H1 (cell line): ENCODE measurements at regions not wholly inside any gene's neighbourhood (a gene's known extent, or its start where the extent isn't known, plus 50 kb on each side); places are given as distances from the start of the nearest gene placed in this dataset.

Experiments
- ATF3 ChIP-seq: IDR thresholded peaks from 2 replicates; pipeline ENCODE4 v1.6.1; 2011; ENCODE audit warnings: low read depth, mild to moderate bottlenecking, low read length; ENCODE audit not compliant: insufficient read depth
- BACH1 ChIP-seq: IDR thresholded peaks from 2 replicates; pipeline ENCODE4 v1.6.1; 2012; ENCODE audit warnings: low read length, improper control_type of control experiment
- BRCA1 ChIP-seq: IDR thresholded peaks from 2 replicates; pipeline ENCODE4 v1.6.1; 2012; ENCODE audit warnings: low read depth, low read length, improper control_type of control experiment
- MAX ChIP-seq: IDR thresholded peaks from 2 replicates; pipeline ENCODE4 v1.6.1; 2012; ENCODE audit warnings: inconsistent platforms
- SIN3A ChIP-seq, 2 experiments: IDR thresholded peaks in 1 of 2; conservative IDR thresholded peaks in 1 of 2; 2 replicates each; pipeline ENCODE4 v1.6.1; 2011 to 2012; ENCODE audit warnings: low read length in 2 of 2, improper control_type of control experiment in 1 of 2, low read depth in 1 of 2, mild to moderate bottlenecking in 1 of 2
- SUZ12 ChIP-seq: fragments of 200-600 bp; sonication (generic); IDR thresholded peaks from 2 replicates; pipeline ENCODE4 v1.6.1; 2012; ENCODE audit warnings: mild to moderate bottlenecking, inconsistent platforms, low read length, moderate library complexity, mixed read lengths
- ZNF274 ChIP-seq: IDR thresholded peaks from 2 replicates; pipeline ENCODE4 v1.7.0; 2012; ENCODE audit warnings: low read length, borderline replicate concordance; ENCODE audit errors: extremely low read depth
- TF ChIP-seq, protein P1 (sequence below): fragments of 300-600 bp; sonication (generic); IDR thresholded peaks from 2 replicates; pipeline ENCODE4 v1.7.1; 2012; ENCODE audit warnings: low read length, moderate library complexity, mild to moderate bottlenecking, inconsistent platforms; ENCODE audit not compliant: insufficient replicate concordance
- TF ChIP-seq, protein P2 (sequence below): IDR thresholded peaks from 2 replicates; pipeline ENCODE4 v1.6.1; 2011; ENCODE audit warnings: low read length, improper control_type of control experiment

- TF ChIP-seq, protein P1, sequence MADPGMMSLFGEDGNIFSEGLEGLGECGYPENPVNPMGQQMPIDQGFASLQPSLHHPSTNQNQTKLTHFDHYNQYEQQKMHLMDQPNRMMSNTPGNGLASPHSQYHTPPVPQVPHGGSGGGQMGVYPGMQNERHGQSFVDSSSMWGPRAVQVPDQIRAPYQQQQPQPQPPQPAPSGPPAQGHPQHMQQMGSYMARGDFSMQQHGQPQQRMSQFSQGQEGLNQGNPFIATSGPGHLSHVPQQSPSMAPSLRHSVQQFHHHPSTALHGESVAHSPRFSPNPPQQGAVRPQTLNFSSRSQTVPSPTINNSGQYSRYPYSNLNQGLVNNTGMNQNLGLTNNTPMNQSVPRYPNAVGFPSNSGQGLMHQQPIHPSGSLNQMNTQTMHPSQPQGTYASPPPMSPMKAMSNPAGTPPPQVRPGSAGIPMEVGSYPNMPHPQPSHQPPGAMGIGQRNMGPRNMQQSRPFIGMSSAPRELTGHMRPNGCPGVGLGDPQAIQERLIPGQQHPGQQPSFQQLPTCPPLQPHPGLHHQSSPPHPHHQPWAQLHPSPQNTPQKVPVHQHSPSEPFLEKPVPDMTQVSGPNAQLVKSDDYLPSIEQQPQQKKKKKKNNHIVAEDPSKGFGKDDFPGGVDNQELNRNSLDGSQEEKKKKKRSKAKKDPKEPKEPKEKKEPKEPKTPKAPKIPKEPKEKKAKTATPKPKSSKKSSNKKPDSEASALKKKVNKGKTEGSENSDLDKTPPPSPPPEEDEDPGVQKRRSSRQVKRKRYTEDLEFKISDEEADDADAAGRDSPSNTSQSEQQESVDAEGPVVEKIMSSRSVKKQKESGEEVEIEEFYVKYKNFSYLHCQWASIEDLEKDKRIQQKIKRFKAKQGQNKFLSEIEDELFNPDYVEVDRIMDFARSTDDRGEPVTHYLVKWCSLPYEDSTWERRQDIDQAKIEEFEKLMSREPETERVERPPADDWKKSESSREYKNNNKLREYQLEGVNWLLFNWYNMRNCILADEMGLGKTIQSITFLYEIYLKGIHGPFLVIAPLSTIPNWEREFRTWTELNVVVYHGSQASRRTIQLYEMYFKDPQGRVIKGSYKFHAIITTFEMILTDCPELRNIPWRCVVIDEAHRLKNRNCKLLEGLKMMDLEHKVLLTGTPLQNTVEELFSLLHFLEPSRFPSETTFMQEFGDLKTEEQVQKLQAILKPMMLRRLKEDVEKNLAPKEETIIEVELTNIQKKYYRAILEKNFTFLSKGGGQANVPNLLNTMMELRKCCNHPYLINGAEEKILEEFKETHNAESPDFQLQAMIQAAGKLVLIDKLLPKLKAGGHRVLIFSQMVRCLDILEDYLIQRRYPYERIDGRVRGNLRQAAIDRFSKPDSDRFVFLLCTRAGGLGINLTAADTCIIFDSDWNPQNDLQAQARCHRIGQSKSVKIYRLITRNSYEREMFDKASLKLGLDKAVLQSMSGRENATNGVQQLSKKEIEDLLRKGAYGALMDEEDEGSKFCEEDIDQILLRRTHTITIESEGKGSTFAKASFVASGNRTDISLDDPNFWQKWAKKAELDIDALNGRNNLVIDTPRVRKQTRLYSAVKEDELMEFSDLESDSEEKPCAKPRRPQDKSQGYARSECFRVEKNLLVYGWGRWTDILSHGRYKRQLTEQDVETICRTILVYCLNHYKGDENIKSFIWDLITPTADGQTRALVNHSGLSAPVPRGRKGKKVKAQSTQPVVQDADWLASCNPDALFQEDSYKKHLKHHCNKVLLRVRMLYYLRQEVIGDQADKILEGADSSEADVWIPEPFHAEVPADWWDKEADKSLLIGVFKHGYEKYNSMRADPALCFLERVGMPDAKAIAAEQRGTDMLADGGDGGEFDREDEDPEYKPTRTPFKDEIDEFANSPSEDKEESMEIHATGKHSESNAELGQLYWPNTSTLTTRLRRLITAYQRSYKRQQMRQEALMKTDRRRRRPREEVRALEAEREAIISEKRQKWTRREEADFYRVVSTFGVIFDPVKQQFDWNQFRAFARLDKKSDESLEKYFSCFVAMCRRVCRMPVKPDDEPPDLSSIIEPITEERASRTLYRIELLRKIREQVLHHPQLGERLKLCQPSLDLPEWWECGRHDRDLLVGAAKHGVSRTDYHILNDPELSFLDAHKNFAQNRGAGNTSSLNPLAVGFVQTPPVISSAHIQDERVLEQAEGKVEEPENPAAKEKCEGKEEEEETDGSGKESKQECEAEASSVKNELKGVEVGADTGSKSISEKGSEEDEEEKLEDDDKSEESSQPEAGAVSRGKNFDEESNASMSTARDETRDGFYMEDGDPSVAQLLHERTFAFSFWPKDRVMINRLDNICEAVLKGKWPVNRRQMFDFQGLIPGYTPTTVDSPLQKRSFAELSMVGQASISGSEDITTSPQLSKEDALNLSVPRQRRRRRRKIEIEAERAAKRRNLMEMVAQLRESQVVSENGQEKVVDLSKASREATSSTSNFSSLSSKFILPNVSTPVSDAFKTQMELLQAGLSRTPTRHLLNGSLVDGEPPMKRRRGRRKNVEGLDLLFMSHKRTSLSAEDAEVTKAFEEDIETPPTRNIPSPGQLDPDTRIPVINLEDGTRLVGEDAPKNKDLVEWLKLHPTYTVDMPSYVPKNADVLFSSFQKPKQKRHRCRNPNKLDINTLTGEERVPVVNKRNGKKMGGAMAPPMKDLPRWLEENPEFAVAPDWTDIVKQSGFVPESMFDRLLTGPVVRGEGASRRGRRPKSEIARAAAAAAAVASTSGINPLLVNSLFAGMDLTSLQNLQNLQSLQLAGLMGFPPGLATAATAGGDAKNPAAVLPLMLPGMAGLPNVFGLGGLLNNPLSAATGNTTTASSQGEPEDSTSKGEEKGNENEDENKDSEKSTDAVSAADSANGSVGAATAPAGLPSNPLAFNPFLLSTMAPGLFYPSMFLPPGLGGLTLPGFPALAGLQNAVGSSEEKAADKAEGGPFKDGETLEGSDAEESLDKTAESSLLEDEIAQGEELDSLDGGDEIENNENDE, result no peak
- TF ChIP-seq BRCA1 (no peak), BACH1 (no peak), ZNF274 (no peak), ATF3 (no peak), SIN3A (conservative IDR thresholded peaks at IDR 0.05 in 1 of 2, IDR thresholded peaks at IDR 0.05 in 1 of 2; ENCODE audit: low read depth in 1 of 2, low read length in 2 of 2) (no peak), MAX (no peak), SUZ12 (no peak)
- TF ChIP-seq, protein P2, sequence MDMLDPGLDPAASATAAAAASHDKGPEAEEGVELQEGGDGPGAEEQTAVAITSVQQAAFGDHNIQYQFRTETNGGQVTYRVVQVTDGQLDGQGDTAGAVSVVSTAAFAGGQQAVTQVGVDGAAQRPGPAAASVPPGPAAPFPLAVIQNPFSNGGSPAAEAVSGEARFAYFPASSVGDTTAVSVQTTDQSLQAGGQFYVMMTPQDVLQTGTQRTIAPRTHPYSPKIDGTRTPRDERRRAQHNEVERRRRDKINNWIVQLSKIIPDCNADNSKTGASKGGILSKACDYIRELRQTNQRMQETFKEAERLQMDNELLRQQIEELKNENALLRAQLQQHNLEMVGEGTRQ, result no peak
Observed at GRCh38 chr16:86882586-86883280, 304.4 kb downstream of the FOXL1 start (continued).
